ENCODE measurements at regions not wholly inside any gene's neighbourhood (a gene's known extent, or its start where the extent isn't known, plus 50 kb on each side); places are given as distances from the start of the nearest gene placed in this dataset.

DNA sequence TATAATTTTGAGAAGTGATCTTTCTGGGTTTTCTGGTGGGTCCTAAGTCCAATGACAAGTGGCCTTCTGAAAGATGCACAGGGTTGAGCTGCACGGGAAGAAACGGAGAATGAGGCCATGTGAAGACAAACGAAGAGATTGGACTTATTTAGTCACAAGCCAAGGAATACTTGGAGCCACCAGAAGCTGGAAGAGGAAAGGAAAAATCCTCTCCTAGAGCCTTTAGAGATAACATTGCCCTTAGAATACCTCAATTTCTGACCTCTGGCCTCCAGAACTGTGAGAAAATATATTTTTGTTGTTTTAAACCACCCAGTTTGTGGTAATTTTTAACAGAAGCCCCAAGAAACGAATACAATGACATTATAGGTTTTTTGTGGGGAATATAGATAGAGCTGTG lies 360.5 kb upstream of the TARS1 start:
- DNase-seq (ENCODE audit: low read depth, low spot score) = no peak
- Histone ChIP-seq H3K79me2 (ENCODE audit: control insufficient read depth, insufficient read depth, low read length) (no peaks in the 10 kb centered on the region), H3K27me3 (ENCODE audit: control insufficient read depth, extremely low read depth, insufficient read depth, low read length) (no peaks in the 10 kb centered on the region), H3K9ac (ENCODE audit: control insufficient read depth, extremely low read depth, insufficient read depth, low read length) (no peak overlapping the region), H3K4me1 (ENCODE audit: control insufficient read depth, extremely low read depth, insufficient read depth, low read length) (no peaks in the 10 kb centered on the region), H3K4me2 (ENCODE audit: control insufficient read depth, extremely low read depth, insufficient read depth, low read depth, low read length) (no peak overlapping the region), H4K20me1 (ENCODE audit: control insufficient read depth, extremely low read depth, insufficient read depth, low read length) (no peaks in the 10 kb centered on the region), H2AFZ (ENCODE audit: control insufficient read depth, low read length) (no peak overlapping the region), H3K9me1 (ENCODE audit: control insufficient read depth, extremely low read depth, insufficient read depth, low read length) (no peaks in the 10 kb centered on the region), H3K36me3 (ENCODE audit: control insufficient read depth in 2 of 2, extremely low read depth in 1 of 2, insufficient read depth in 2 of 2, low read length in 2 of 2) (no peaks in the 10 kb centered on the region), H3K9me3 (ENCODE audit: control insufficient read depth, low read depth, low read length) (no peaks in the 10 kb centered on the region), H3K27ac (ENCODE audit: control insufficient read depth, insufficient read depth, low read length) (no peak overlapping the region), H3K4me3 (ENCODE audit: control insufficient read depth in 2 of 3, extremely low read depth in 1 of 3, insufficient read depth in 2 of 3, low read depth in 1 of 3, low read length in 3 of 3) (no peak overlapping the region)
- dilution Hi-C loops (cut with MboI; ENCODE audit: extremely low pct_ligation_motif_present, low sequenced_read_pairs) = no loop called here
- FAIRE-seq = no peak
- TF ChIP-seq EZH2 (IDR thresholded peaks at IDR 0.05; ENCODE audit: low read length) = no peak
- TF ChIP-seq, protein P1, sequence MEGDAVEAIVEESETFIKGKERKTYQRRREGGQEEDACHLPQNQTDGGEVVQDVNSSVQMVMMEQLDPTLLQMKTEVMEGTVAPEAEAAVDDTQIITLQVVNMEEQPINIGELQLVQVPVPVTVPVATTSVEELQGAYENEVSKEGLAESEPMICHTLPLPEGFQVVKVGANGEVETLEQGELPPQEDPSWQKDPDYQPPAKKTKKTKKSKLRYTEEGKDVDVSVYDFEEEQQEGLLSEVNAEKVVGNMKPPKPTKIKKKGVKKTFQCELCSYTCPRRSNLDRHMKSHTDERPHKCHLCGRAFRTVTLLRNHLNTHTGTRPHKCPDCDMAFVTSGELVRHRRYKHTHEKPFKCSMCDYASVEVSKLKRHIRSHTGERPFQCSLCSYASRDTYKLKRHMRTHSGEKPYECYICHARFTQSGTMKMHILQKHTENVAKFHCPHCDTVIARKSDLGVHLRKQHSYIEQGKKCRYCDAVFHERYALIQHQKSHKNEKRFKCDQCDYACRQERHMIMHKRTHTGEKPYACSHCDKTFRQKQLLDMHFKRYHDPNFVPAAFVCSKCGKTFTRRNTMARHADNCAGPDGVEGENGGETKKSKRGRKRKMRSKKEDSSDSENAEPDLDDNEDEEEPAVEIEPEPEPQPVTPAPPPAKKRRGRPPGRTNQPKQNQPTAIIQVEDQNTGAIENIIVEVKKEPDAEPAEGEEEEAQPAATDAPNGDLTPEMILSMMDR (optimal IDR thresholded peaks at IDR 0.05 in 1 of 3, IDR thresholded peaks at IDR 0.05 in 1 of 3, conservative IDR thresholded peaks at IDR 0.05 in 1 of 3; ENCODE audit: extremely low read depth in 1 of 3, insufficient read depth in 2 of 3, low read length in 3 of 3) = no peak

GRCh38 chr5:33088176-33088575 lies 352.6 kb upstream of the TARS1 start:
- Histone ChIP-seq H4K20me1 (ENCODE audit: control insufficient read depth, extremely low read depth, insufficient read depth, low read length) (no peaks in the 10 kb centered on the region), H3K79me2 (ENCODE audit: control insufficient read depth, insufficient read depth, low read length) (no peaks in the 10 kb centered on the region), H3K9ac (ENCODE audit: control insufficient read depth, extremely low read depth, insufficient read depth, low read length) (no peak overlapping the region), H3K4me2 (ENCODE audit: control insufficient read depth, extremely low read depth, insufficient read depth, low read depth, low read length) (no peak overlapping the region), H3K27me3 (ENCODE audit: control insufficient read depth, extremely low read depth, insufficient read depth, low read length) (no peaks in the 10 kb centered on the region), H3K4me1 (ENCODE audit: control insufficient read depth, extremely low read depth, insufficient read depth, low read length) (no peaks in the 10 kb centered on the region), H3K36me3 (ENCODE audit: control insufficient read depth in 2 of 2, extremely low read depth in 1 of 2, insufficient read depth in 2 of 2, low read length in 2 of 2) (no peaks in the 10 kb centered on the region), H3K27ac (ENCODE audit: control insufficient read depth, insufficient read depth, low read length) (no peak overlapping the region), H3K4me3 (ENCODE audit: control insufficient read depth in 2 of 3, extremely low read depth in 1 of 3, insufficient read depth in 2 of 3, low read depth in 1 of 3, low read length in 3 of 3) (no peak overlapping the region), H3K9me3 (ENCODE audit: control insufficient read depth, low read depth, low read length) (no peaks in the 10 kb centered on the region), H3K9me1 (ENCODE audit: control insufficient read depth, extremely low read depth, insufficient read depth, low read length) (no peaks in the 10 kb centered on the region), H2AFZ (ENCODE audit: control insufficient read depth, low read length) (no peak overlapping the region)
- TF ChIP-seq, protein P1 (optimal IDR thresholded peaks at IDR 0.05 in 1 of 3, IDR thresholded peaks at IDR 0.05 in 1 of 3, conservative IDR thresholded peaks at IDR 0.05 in 1 of 3; ENCODE audit: extremely low read depth in 1 of 3, insufficient read depth in 2 of 3, low read length in 3 of 3) = no peak
- TF ChIP-seq EZH2 (IDR thresholded peaks at IDR 0.05; ENCODE audit: low read length) = no peak
- FAIRE-seq (no peak), DNase-seq (ENCODE audit: low read depth, low spot score) (no peak)
- dilution Hi-C loops (cut with MboI; ENCODE audit: extremely low pct_ligation_motif_present, low sequenced_read_pairs) = no loop called here
